WTC11 (cell line): ENCODE measurements at regions not wholly inside any gene's neighbourhood (a gene's known extent, or its start where the extent isn't known, plus 50 kb on each side); places are given as distances from the start of the nearest gene placed in this dataset.

Source experiments
- ATAC-seq: fragments of 200-7000 bp; cut with Tn5 transposase; 2 replicates; pipeline ENCODE4 v1.10.0; 2021; ENCODE audit warnings: mild to moderate bottlenecking, moderate library complexity
- CTCF ChIA-PET: fragments of 300-600 bp; sonication (Branson Sonifier 250); formaldehyde crosslinking; loops from one replicate; lab custom pipeline; 2021; ENCODE audit warnings: antibody characterized with exemption; lab: Charles Lee
- POLR2A ChIA-PET: fragments of 350-600 bp; sonication (Branson Sonifier 250); formaldehyde crosslinking; loops from one replicate; lab custom pipeline; 2021; ENCODE audit warnings: antibody characterized with exemption; lab: Charles Lee
- DNase-seq: peaks from one replicate; pipeline ENCODE4 v3.0.0; 2021; ENCODE audit warnings: low spot score
- H3K27ac Mint-ChIP-seq: 2 replicates; pipeline ENCODE4 v1.8.0; 2021; ENCODE audit warnings: mixed read lengths
- H3K27me3 Mint-ChIP-seq: 2 replicates; pipeline ENCODE4 v1.8.0; 2021; ENCODE audit warnings: low read depth, mild to moderate bottlenecking, moderate library complexity, mixed read lengths
- H3K36me3 Mint-ChIP-seq: 2 replicates; pipeline ENCODE4 v1.8.0; 2021; ENCODE audit warnings: mixed read lengths
- H3K4me1 Mint-ChIP-seq: 2 replicates; pipeline ENCODE4 v1.8.0; 2022; ENCODE audit warnings: mixed read lengths
- H3K4me3 Mint-ChIP-seq: 2 replicates; pipeline ENCODE4 v1.8.0; 2021; ENCODE audit warnings: mild to moderate bottlenecking, moderate library complexity, mixed read lengths
- H3K9me3 Mint-ChIP-seq: 2 replicates; pipeline ENCODE4 v1.8.0; 2021; ENCODE audit warnings: mixed read lengths
- CREM ChIP-seq: sonication (generic); formaldehyde crosslinking; IDR thresholded peaks from 2 replicates; pipeline ENCODE4 v1.8.1; 2022; ENCODE audit warnings: mild to moderate bottlenecking, missing genetic modification reagents, moderate library complexity
- FOXP1 ChIP-seq: sonication (generic); formaldehyde crosslinking; IDR thresholded peaks from 2 replicates; pipeline ENCODE4 v1.8.0; 2022; ENCODE audit warnings: missing genetic modification reagents, mild to moderate bottlenecking, moderate library complexity, borderline replicate concordance
- MAX ChIP-seq: sonication (generic); formaldehyde crosslinking; IDR thresholded peaks from 2 replicates; pipeline ENCODE4 v1.8.0; 2022; ENCODE audit warnings: mild to moderate bottlenecking, missing genetic modification reagents
- MLX ChIP-seq: sonication (generic); formaldehyde crosslinking; IDR thresholded peaks from 2 replicates; pipeline ENCODE4 v1.8.1; 2023; ENCODE audit warnings: mild to moderate bottlenecking, missing genetic modification reagents, moderate library complexity
- NR3C1 ChIP-seq: sonication (generic); formaldehyde crosslinking; conservative IDR thresholded peaks from 2 replicates; pipeline ENCODE4 v1.8.1; 2023; ENCODE audit warnings: low read depth, mild to moderate bottlenecking, missing genetic modification reagents
- RELA ChIP-seq: sonication (generic); formaldehyde crosslinking; IDR thresholded peaks from 2 replicates; pipeline ENCODE4 v1.8.1; 2022; ENCODE audit warnings: missing genetic modification reagents, mild to moderate bottlenecking, borderline replicate concordance
- STAT6 ChIP-seq: sonication (generic); formaldehyde crosslinking; conservative IDR thresholded peaks from 2 replicates; pipeline ENCODE4 v1.8.1; 2023; ENCODE audit warnings: mild to moderate bottlenecking, low read depth, missing genetic modification reagents, moderate library complexity
- TCF7 ChIP-seq: sonication (generic); formaldehyde crosslinking; IDR thresholded peaks from 2 replicates; pipeline ENCODE4 v1.8.0; 2022; ENCODE audit warnings: mild to moderate bottlenecking, low read depth, missing genetic modification reagents, moderate library complexity
- ZNF138 ChIP-seq: sonication (generic); formaldehyde crosslinking; conservative IDR thresholded peaks from 2 replicates; pipeline ENCODE4 v1.8.1; 2022; ENCODE audit warnings: mild to moderate bottlenecking, moderate library complexity, missing genetic modification reagents
- TF ChIP-seq, protein P1 (sequence below): fragments of 250-450 bp; sonication (Bioruptor Pico); IDR thresholded peaks from 2 replicates; pipeline ENCODE4 v2.1.2; 2022; ENCODE audit warnings: mild to moderate bottlenecking, moderate library complexity
- TF ChIP-seq, protein P2 (sequence below): sonication (generic); formaldehyde crosslinking; IDR thresholded peaks from 2 replicates; pipeline ENCODE4 v1.8.0; 2023; ENCODE audit warnings: mild to moderate bottlenecking, missing genetic modification reagents
- TF ChIP-seq, protein P3 (sequence below): sonication (generic); formaldehyde crosslinking; IDR thresholded peaks from 2 replicates; pipeline ENCODE4 v1.8.0; 2022; ENCODE audit warnings: missing genetic modification reagents
- TF ChIP-seq, protein P4 (sequence below): sonication (generic); formaldehyde crosslinking; IDR thresholded peaks from 2 replicates; pipeline ENCODE4 v1.8.1; 2023; ENCODE audit warnings: mild to moderate bottlenecking, missing genetic modification reagents
- TF ChIP-seq, protein P5 (sequence below): sonication (generic); formaldehyde crosslinking; IDR thresholded peaks from 2 replicates; pipeline ENCODE4 v1.8.0; 2023; ENCODE audit warnings: missing genetic modification reagents, mild to moderate bottlenecking, borderline replicate concordance

DNA sequence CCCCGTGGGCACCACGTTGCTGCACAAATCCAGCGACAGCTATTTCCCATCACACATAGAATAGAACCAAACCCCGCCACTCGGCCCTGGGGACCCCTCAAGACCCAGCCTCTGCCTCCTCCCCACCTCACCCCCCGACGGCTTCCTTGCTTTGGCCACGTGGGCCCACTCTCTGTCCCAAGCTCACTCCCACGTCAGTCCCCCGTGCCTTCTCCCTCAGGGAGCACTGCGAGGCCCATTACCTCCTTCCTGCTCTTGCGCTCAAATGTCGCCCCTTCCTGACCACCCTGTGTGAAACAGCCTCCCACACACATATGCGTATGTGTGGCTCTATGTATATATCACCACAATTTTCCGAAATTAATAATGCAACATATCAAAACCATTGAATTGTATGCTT lies 239.7 kb downstream of the SH3BP4 start:
- peaks cover 3% of the 10 kb centered on the region for H3K27me3 Mint-ChIP-seq
- ChIA-PET POLR2A (no interaction called here), CTCF (no interaction called here)
- no peak overlapping the region for H3K27ac Mint-ChIP-seq
- H3K4me3 Mint-ChIP-seq, result no peak overlapping the region
- H3K9me3 Mint-ChIP-seq, result peaks cover 7% of the 10 kb centered on the region
- ATAC-seq (no peak), DNase-seq (no peak)
- TF ChIP-seq CREM (no peak), MLX (CRISPR knock-in tag) (no peak), STAT6 (CRISPR knock-in tag) (no peak), RELA (CRISPR knock-in tag) (no peak), NR3C1 (CRISPR knock-in tag) (no peak), ZNF138 (no peak), TCF7 (CRISPR knock-in tag) (no peak), MAX (CRISPR knock-in tag) (no peak), FOXP1 (CRISPR knock-in tag) (no peak)
- TF ChIP-seq, protein P1, sequence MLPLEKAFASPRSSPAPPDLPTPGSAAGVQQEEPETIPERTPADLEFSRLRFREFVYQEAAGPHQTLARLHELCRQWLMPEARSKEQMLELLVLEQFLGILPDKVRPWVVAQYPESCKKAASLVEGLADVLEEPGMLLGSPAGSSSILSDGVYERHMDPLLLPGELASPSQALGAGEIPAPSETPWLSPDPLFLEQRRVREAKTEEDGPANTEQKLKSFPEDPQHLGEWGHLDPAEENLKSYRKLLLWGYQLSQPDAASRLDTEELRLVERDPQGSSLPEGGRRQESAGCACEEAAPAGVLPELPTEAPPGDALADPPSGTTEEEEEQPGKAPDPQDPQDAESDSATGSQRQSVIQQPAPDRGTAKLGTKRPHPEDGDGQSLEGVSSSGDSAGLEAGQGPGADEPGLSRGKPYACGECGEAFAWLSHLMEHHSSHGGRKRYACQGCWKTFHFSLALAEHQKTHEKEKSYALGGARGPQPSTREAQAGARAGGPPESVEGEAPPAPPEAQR, result no peak
- TF ChIP-seq, protein P2, sequence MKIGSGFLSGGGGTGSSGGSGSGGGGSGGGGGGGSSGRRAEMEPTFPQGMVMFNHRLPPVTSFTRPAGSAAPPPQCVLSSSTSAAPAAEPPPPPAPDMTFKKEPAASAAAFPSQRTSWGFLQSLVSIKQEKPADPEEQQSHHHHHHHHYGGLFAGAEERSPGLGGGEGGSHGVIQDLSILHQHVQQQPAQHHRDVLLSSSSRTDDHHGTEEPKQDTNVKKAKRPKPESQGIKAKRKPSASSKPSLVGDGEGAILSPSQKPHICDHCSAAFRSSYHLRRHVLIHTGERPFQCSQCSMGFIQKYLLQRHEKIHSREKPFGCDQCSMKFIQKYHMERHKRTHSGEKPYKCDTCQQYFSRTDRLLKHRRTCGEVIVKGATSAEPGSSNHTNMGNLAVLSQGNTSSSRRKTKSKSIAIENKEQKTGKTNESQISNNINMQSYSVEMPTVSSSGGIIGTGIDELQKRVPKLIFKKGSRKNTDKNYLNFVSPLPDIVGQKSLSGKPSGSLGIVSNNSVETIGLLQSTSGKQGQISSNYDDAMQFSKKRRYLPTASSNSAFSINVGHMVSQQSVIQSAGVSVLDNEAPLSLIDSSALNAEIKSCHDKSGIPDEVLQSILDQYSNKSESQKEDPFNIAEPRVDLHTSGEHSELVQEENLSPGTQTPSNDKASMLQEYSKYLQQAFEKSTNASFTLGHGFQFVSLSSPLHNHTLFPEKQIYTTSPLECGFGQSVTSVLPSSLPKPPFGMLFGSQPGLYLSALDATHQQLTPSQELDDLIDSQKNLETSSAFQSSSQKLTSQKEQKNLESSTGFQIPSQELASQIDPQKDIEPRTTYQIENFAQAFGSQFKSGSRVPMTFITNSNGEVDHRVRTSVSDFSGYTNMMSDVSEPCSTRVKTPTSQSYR (CRISPR knock-in tag), result no peak
- TF ChIP-seq, protein P3, sequence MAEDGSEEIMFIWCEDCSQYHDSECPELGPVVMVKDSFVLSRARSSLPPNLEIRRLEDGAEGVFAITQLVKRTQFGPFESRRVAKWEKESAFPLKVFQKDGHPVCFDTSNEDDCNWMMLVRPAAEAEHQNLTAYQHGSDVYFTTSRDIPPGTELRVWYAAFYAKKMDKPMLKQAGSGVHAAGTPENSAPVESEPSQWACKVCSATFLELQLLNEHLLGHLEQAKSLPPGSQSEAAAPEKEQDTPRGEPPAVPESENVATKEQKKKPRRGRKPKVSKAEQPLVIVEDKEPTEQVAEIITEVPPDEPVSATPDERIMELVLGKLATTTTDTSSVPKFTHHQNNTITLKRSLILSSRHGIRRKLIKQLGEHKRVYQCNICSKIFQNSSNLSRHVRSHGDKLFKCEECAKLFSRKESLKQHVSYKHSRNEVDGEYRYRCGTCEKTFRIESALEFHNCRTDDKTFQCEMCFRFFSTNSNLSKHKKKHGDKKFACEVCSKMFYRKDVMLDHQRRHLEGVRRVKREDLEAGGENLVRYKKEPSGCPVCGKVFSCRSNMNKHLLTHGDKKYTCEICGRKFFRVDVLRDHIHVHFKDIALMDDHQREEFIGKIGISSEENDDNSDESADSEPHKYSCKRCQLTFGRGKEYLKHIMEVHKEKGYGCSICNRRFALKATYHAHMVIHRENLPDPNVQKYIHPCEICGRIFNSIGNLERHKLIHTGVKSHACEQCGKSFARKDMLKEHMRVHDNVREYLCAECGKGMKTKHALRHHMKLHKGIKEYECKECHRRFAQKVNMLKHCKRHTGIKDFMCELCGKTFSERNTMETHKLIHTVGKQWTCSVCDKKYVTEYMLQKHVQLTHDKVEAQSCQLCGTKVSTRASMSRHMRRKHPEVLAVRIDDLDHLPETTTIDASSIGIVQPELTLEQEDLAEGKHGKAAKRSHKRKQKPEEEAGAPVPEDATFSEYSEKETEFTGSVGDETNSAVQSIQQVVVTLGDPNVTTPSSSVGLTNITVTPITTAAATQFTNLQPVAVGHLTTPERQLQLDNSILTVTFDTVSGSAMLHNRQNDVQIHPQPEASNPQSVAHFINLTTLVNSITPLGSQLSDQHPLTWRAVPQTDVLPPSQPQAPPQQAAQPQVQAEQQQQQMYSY, result no peak
- TF ChIP-seq, protein P4, sequence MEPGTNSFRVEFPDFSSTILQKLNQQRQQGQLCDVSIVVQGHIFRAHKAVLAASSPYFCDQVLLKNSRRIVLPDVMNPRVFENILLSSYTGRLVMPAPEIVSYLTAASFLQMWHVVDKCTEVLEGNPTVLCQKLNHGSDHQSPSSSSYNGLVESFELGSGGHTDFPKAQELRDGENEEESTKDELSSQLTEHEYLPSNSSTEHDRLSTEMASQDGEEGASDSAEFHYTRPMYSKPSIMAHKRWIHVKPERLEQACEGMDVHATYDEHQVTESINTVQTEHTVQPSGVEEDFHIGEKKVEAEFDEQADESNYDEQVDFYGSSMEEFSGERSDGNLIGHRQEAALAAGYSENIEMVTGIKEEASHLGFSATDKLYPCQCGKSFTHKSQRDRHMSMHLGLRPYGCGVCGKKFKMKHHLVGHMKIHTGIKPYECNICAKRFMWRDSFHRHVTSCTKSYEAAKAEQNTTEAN, result no peak
- TF ChIP-seq, protein P5, sequence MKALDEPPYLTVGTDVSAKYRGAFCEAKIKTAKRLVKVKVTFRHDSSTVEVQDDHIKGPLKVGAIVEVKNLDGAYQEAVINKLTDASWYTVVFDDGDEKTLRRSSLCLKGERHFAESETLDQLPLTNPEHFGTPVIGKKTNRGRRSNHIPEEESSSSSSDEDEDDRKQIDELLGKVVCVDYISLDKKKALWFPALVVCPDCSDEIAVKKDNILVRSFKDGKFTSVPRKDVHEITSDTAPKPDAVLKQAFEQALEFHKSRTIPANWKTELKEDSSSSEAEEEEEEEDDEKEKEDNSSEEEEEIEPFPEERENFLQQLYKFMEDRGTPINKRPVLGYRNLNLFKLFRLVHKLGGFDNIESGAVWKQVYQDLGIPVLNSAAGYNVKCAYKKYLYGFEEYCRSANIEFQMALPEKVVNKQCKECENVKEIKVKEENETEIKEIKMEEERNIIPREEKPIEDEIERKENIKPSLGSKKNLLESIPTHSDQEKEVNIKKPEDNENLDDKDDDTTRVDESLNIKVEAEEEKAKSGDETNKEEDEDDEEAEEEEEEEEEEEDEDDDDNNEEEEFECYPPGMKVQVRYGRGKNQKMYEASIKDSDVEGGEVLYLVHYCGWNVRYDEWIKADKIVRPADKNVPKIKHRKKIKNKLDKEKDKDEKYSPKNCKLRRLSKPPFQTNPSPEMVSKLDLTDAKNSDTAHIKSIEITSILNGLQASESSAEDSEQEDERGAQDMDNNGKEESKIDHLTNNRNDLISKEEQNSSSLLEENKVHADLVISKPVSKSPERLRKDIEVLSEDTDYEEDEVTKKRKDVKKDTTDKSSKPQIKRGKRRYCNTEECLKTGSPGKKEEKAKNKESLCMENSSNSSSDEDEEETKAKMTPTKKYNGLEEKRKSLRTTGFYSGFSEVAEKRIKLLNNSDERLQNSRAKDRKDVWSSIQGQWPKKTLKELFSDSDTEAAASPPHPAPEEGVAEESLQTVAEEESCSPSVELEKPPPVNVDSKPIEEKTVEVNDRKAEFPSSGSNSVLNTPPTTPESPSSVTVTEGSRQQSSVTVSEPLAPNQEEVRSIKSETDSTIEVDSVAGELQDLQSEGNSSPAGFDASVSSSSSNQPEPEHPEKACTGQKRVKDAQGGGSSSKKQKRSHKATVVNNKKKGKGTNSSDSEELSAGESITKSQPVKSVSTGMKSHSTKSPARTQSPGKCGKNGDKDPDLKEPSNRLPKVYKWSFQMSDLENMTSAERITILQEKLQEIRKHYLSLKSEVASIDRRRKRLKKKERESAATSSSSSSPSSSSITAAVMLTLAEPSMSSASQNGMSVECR (CRISPR knock-in tag), result no peak
- H3K4me1 Mint-ChIP-seq, result no peaks in the 10 kb centered on the region
- no peaks in the 10 kb centered on the region for H3K36me3 Mint-ChIP-seq
